Left colon (tissue), 2 donors: ENCODE measurements at regions not wholly inside any gene's neighbourhood (a gene's known extent, or its start where the extent isn't known, plus 50 kb on each side); places are given as distances from the start of the nearest gene placed in this dataset.

ENCODE experiments used
- ATAC-seq: fragments of 200-7000 bp; cut with Tn5 transposase; one replicate; pipeline ENCODE4 v1.9.1; 2020; ENCODE audit warnings: mild to moderate bottlenecking, moderate library complexity
- DNase-seq, 2 donors: peaks; one replicate each; pipeline ENCODE4 v3.0.0-alpha.2; 2020
- intact Hi-C, 2 donors: fragments of 100-400 bp; cut with DNase I in 1 of 2; cut with micrococcal nuclease in 1 of 2; formaldehyde crosslinking; loops; one replicate each; pipeline versions ENCODE4 v1.11.2 to v1.14.0; 2022; cut with DNase I, micrococcal nuclease
- donor health status: DM: no; HTN: no; CAD: no.
- donor health status: DM: yes; HTN: yes; CAD: no.

DNA sequence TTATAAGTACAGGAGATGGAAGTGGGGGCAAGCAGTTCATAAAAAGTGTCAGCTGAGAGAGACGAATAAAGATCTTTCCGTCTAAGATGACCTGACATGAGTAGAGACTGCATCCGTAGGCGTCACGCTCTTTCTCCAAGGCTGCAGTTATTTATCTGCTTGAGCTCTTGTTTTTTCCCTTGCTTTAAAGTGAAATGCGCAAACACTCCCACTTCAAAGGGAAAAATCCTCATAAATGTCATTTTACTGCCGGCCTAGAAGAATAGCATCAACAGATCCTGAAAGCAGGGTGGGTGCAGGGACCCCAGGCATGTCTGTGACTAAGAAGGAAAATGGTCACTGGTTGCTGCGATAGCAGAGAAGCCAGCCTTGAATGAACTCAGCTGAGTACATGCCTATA lies 647.4 kb downstream of the MED13L start:
- ATAC-seq (no peak), DNase-seq (no peak)
- intact Hi-C loops, result no loop called here

DNA sequence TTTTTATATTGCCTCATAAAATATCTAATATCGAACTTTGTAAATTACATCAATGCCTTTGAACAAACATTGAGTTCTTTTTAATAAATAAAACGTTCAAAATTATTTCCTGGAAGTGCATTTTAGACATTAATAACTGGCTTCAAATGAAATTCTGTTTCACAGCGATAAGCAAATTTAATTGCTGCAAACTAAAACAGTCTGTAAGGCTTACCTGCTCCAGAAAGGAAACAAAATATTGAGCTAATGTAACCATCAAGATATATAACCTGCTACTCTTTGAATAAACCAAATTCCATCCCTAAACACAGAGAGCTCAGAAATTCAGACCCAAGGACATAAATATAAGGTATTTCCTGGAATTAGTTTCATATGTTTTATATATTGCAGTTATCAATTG lies 651.3 kb downstream of the MED13L start:
- no peak for DNase-seq
- no peak for ATAC-seq
- intact Hi-C loops, result no loop called here

DNA sequence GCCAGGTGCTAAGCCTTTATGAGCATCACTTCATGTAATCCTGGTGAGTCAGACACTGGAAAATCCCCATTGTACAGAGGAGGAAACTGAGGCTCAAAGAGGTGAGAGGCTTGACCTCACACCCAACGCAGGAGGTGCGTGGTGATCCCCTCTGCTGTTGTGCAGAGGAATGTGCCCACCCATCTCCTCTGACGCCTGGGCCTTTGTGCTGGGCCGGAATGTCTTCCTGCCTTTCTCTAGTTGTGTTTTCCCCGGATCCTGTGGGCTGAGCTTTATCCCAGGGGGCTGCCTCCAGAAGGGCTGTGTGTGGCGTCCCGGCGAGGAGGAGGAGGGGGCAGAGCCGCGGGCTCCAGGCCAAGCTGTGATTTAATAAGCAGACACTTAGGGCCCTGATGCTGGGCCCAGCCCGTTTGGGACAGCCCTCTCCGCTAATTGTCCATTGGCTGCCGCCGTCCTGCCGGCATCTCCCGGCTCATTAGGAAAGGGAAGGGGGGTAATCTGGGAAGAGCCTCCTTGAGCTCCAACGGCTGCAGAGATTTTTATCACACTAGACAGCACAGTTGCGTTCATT lies 653.6 kb downstream of the MED13L start:
- ATAC-seq (no peak), DNase-seq (no peak)
- intact Hi-C loops, result no loop called here

DNA sequence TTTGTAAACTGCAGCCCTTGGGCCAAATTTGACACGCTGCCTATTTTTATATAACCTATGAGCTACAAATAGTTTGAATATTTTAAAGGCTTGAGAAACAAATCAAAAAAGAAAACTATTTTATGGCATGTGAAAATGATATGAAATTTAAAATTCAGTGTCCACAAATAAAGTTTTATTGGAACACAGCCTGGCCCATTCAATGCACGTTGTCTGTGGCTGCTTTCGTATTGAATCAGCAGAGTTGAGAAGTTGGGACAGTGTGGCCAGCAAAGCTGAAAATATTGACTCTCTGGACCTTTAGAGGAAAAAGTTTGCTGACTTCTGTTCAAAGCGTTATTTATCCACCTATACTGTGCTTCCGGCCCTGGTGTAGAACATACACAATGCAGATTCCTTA lies 654.2 kb downstream of the MED13L start:
- intact Hi-C loops, result no loop called here
- DNase-seq (no peak), ATAC-seq (no peak)

DNA sequence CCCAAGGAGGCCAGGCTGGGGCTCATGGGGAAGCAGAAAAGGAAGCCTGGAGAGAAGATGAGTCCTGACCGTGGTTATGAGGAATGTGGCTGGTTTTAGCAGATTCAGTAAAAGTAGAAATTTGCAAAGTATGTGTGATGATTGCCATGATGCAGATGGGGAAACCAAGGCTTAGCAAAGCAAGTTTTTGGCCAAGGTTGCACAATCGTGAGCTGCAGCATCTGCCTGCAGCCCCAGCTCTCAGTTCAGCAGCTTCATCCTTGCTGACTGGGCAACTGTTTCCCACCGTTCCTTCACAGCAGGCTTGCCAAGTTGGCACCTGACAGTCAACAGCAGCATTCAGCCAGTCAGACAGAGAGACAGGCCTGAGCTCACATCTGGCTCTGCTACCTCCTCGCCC lies 656.7 kb downstream of the MED13L start:
- ATAC-seq (no peak), DNase-seq (no peak)
- intact Hi-C loops, result no loop called here

GRCh38 chr12:115619889-115620288 lies 657.6 kb downstream of the MED13L start:
- DNase-seq, result no peak
- ATAC-seq, result no peak
- intact Hi-C loops, result no loop called here

- DNase-seq (no peak), ATAC-seq (no peak)
- intact Hi-C loops, result no loop called here
Observed at GRCh38 chr12:115619061-115619460, 658.4 kb downstream of the MED13L start.

DNA sequence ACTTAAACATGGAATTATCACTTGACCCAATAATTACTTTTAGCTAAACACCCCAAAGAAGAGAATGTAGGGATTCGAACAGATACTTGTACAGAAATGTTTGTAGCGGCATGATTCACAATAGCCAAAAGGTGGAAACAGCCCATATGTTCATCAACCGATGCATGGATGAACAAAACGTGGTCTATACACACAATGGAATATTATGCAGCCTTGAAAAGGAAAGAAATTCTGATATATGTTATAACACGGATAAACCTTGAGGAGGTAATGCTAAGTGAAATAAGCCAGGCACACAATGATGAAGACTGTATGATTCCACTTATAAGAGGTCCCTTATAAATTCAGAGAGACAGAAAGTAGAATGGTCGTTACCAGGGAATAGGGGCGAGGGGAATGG lies 659.4 kb downstream of the MED13L start:
- DNase-seq, result no peak
- intact Hi-C loops, result no loop called here
- no peak for ATAC-seq

DNA sequence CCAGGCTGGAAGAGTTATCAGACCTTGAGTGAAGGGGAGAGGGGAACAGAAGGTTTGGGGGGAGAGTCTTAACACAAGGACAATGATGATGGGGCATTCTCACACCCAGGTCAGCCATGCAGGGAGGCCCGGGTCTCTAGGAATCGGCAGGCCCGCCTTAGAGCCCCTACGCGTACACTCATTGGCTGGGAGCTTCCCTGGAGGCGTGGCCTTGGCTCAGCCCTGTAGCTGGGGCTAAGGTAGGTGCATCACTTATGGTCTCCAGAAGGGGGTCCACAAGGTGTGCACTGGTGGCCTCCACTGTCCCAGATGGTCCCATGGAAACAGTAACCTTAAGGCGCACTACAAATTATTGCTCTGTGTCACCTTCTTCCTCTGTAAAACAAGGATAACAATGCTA lies 660.1 kb downstream of the MED13L start:
- ATAC-seq (no peak), DNase-seq (no peak)
- intact Hi-C loops, result no loop called here

- intact Hi-C loops, result no loop called here
- ATAC-seq (no peak), DNase-seq (no peak)
Observed at GRCh38 chr12:115611477-115611876, 666.0 kb downstream of the MED13L start.

GRCh38 chr12:115609347-115609746 lies 668.1 kb downstream of the MED13L start:
- intact Hi-C loops, result no loop called here
- ATAC-seq (no peak), DNase-seq (no peak)

- no peak for ATAC-seq
- intact Hi-C loops, result no loop called here
- no peak for DNase-seq
Observed at GRCh38 chr12:115606040-115606439, 671.5 kb downstream of the MED13L start.

- peak; percentile 59 for ATAC-seq
- DNase-seq, result peak in 1 of 2 donors; percentile 4
- intact Hi-C loops, result no loop called here
Observed at GRCh38 chr12:115598871-115599811, 678.4 kb downstream of the MED13L start.

DNA sequence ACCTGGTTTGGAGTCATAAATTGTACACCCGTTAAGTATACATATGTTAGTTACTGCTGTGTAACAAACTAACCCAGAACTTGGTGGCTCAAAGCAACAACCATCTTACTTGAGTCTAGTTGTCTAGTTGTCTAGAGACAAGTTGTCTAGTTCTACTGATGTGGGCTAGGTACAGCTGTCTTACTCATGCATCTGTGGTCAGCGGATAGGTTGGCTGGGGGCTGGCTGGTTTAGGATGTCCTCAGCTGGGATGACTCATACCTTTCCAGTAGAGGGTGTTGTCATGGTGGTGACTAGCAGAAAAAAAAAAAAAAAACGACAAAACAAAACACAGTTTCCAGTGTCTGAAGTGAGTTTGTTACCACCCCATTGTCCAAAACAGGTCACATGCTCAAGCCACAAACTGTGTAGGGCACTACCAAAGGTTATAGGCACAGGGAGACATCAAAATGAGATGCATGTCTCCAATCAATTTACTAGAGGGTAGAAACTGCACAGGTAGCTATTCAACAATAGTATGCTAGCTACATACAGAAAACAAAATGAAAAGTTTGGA lies 680.3 kb downstream of the MED13L start:
- ATAC-seq (no peak), DNase-seq (no peak)
- intact Hi-C loops, result no loop called here

GRCh38 chr12:115588131-115588530 lies 689.4 kb downstream of the MED13L start:
- ATAC-seq, result no peak
- intact Hi-C loops, result no loop called here

GRCh38 chr12:115584156-115584555 lies 693.3 kb downstream of the MED13L start:
- no peak for DNase-seq
- no peak for ATAC-seq
- intact Hi-C loops, result no loop called here

More at GRCh38 chr12:115588131-115588530, 689.4 kb downstream of the MED13L start:
- DNase-seq, result no peak

- intact Hi-C loops, result no loop called here
- ATAC-seq (no peak), DNase-seq (no peak)
Observed at GRCh38 chr12:115583591-115583990, 693.9 kb downstream of the MED13L start.

DNA sequence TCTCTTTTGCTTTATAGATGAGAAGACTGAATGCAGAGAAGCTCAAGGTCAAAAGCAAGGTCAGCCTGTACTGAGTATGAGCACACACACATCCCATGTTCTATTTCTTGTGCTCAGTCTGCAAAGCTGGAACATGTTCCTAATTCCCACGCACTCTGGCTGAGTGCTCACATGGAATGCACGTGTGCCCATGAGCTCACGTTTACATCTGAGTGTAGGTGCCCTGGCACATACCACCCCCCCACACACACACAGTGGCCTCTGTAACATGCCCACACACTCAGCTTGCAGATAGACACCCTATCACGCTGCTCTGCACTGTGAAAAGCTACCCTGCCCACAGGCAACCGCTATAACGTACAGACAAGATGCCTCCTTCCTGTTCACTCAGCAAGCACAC lies 700.1 kb downstream of the MED13L start:
- ATAC-seq, result no peak
- DNase-seq, result no peak
- intact Hi-C loops, result no loop called here

DNA sequence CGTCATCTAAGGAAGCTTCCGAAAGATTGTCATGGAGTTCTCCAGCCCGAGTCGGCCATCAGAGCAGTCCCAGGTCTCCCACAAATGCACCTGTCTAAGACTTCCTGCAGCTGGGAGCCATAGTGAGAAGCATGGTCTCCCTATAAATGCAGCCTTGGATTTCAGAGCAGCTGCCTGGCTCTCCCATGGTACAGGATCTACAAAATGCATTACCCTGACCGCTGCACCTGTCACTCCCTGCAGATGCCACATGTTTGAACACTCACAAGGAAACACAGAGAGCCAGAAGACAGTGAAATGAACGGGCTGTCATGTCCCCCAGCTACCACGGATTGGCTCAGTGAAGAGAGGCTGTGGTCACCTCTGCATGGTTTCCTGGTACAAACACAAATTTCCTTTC lies 702.7 kb downstream of the MED13L start:
- intact Hi-C loops, result no loop called here

DNA sequence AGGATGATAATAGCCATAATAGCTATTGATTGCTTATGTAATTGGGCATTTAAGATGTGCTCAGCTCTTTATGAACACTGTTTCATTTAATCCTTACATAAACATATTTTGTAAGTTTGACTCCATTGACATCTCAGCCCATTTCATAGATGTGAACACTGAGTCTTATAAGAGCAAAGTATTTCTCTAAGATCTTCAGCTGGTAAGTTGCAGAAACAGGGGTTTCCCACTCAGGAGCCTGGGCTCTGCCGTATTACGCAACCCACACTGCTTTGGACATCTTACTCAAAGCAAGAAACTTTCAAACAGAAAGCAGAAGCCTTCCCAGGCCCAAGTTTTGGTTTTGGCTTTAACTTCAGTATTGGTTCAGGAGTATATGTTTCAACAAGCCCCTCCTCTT lies 705.1 kb downstream of the MED13L start:
- ATAC-seq (no peak), DNase-seq (no peak)
- intact Hi-C loops, result no loop called here

More for the DNA sequence above, 702.7 kb downstream of the MED13L start:
- DNase-seq (no peak), ATAC-seq (no peak)
